Activated T-helper 1 cell treated with anti-CD3 and anti-CD28 coated beads, Interleukin-12 subunit alpha, Interleukin-12 subunit beta, Interleukin-2, Interleukin-4 antibody, amounts not matched to agents 30 ng/mL and 10 ng/mL and 1 ng/mL, durations not matched to agents 14 hours and 24 hours and 36 hours (primary cell): ENCODE measurements at regions not wholly inside any gene's neighbourhood (a gene's known extent, or its start where the extent isn't known, plus 50 kb on each side); places are given as distances from the start of the nearest gene placed in this dataset.

Experiments used
- DNase-seq: peaks from one replicate; pipeline ENCODE4 v3.0.0; 2021; ENCODE audit warnings: low spot score
- H3K27ac Mint-ChIP-seq: one replicate; pipeline ENCODE4 v1.8.0; 2021; ENCODE audit warnings: mild to moderate bottlenecking, mixed read lengths
- H3K27me3 Mint-ChIP-seq: one replicate; pipeline ENCODE4 v1.8.0; 2022; ENCODE audit warnings: mild to moderate bottlenecking, moderate library complexity, mixed read lengths; ENCODE audit not compliant: insufficient read depth
- H3K36me3 Mint-ChIP-seq: one replicate; pipeline ENCODE4 v1.8.0; 2021; ENCODE audit warnings: low read depth, mixed read lengths
- H3K4me1 Mint-ChIP-seq: one replicate; pipeline ENCODE4 v1.8.0; 2021; ENCODE audit warnings: low read depth, mixed read lengths
- H3K4me3 Mint-ChIP-seq: one replicate; pipeline ENCODE4 v1.8.0; 2021; ENCODE audit warnings: mild to moderate bottlenecking, moderate library complexity, mixed read lengths
- H3K9me3 Mint-ChIP-seq: one replicate; pipeline ENCODE4 v1.8.0; 2021; ENCODE audit warnings: mixed read lengths
- intact Hi-C: fragments of 100-400 bp; cut with micrococcal nuclease; formaldehyde crosslinking; loops from one replicate; pipeline ENCODE4 v1.15.1; 2024

GRCh38 chr4:16450724-16451123, 224.5 kb upstream of the TAPT1 start:
- intact Hi-C loops, result no loop called here
- no peak overlapping the region for H3K27ac Mint-ChIP-seq
- H3K4me1 Mint-ChIP-seq, result no peaks in the 10 kb centered on the region
- no peaks in the 10 kb centered on the region for H3K36me3 Mint-ChIP-seq
- H3K27me3 Mint-ChIP-seq, result no peaks in the 10 kb centered on the region
- H3K4me3 Mint-ChIP-seq, result no peak overlapping the region
- H3K9me3 Mint-ChIP-seq, result no peaks in the 10 kb centered on the region
- DNase-seq, result no peak

GRCh38 chr4:16450031-16450430, 223.8 kb upstream of the TAPT1 start:
- intact Hi-C loops, result no loop called here
- H3K36me3 Mint-ChIP-seq, result no peaks in the 10 kb centered on the region
- no peaks in the 10 kb centered on the region for H3K4me1 Mint-ChIP-seq
- no peak overlapping the region for H3K27ac Mint-ChIP-seq
- no peak for DNase-seq
- H3K9me3 Mint-ChIP-seq, result no peaks in the 10 kb centered on the region
- H3K4me3 Mint-ChIP-seq, result no peak overlapping the region
- H3K27me3 Mint-ChIP-seq, result no peaks in the 10 kb centered on the region

- Mint-ChIP-seq H3K27ac (no peak overlapping the region), H3K4me1 (no peaks in the 10 kb centered on the region), H3K4me3 (no peak overlapping the region), H3K9me3 (no peaks in the 10 kb centered on the region), H3K27me3 (no peaks in the 10 kb centered on the region), H3K36me3 (no peaks in the 10 kb centered on the region)
- DNase-seq, result no peak
- intact Hi-C loops, result no loop called here
These were observed 223.1 kb upstream of the TAPT1 start for GRCh38 chr4:16449406-16449805.

- H3K9me3 Mint-ChIP-seq, result no peaks in the 10 kb centered on the region
- H3K4me3 Mint-ChIP-seq, result no peak overlapping the region
- intact Hi-C loops, result no loop called here
- H3K36me3 Mint-ChIP-seq, result no peaks in the 10 kb centered on the region
- H3K4me1 Mint-ChIP-seq, result no peaks in the 10 kb centered on the region
- H3K27ac Mint-ChIP-seq, result no peak overlapping the region
- no peak for DNase-seq
- H3K27me3 Mint-ChIP-seq, result no peaks in the 10 kb centered on the region
These were observed 222.1 kb upstream of the TAPT1 start for GRCh38 chr4:16448241-16448840.

GRCh38 chr4:16443504-16444088, 217.3 kb upstream of the TAPT1 start:
- H3K27ac Mint-ChIP-seq, result no peak overlapping the region
- no peaks in the 10 kb centered on the region for H3K9me3 Mint-ChIP-seq
- no peaks in the 10 kb centered on the region for H3K27me3 Mint-ChIP-seq
- intact Hi-C loops, result loop anchor here (1.0 kb wide), 1 partner anchor 153 kb away; no protein-coding TSS in a partner anchor
- no peaks in the 10 kb centered on the region for H3K36me3 Mint-ChIP-seq
- H3K4me1 Mint-ChIP-seq, result no peaks in the 10 kb centered on the region
- DNase-seq, result no peak
- no peak overlapping the region for H3K4me3 Mint-ChIP-seq

- Mint-ChIP-seq H3K9me3 (peaks cover 9% of the 10 kb centered on the region), H3K27ac (no peak overlapping the region), H3K36me3 (no peaks in the 10 kb centered on the region), H3K4me1 (no peaks in the 10 kb centered on the region), H3K27me3 (no peaks in the 10 kb centered on the region), H3K4me3 (no peak overlapping the region)
- intact Hi-C loops, result no loop called here
- DNase-seq, result no peak
These were observed 216.0 kb upstream of the TAPT1 start for GRCh38 chr4:16442296-16442695.

DNA sequence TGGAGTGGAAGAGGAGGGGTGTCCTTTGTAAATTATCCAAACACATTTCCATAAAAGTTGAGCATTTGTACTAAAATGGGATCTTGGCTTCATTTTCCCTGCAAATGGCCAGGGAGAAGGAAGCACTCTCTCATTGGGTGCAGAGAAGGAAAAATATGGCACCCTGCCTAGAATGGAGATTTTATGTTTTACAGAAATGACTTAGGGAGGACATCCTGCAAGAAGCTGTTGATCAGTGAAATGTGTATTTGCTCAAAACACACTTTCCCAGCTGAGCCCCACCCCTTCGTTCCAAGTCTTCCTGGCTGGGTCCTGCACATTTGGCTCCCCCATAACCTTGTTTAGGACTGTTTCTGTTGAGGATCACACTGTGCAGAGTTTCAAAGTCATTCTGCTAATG, 213.5 kb upstream of the TAPT1 start:
- H3K27ac Mint-ChIP-seq, result no peak overlapping the region
- H3K9me3 Mint-ChIP-seq, result peaks cover 9% of the 10 kb centered on the region
- H3K27me3 Mint-ChIP-seq, result no peaks in the 10 kb centered on the region
- intact Hi-C loops, result no loop called here
- H3K4me3 Mint-ChIP-seq, result no peak overlapping the region
- H3K36me3 Mint-ChIP-seq, result no peaks in the 10 kb centered on the region
- no peak for DNase-seq
- no peaks in the 10 kb centered on the region for H3K4me1 Mint-ChIP-seq

DNA sequence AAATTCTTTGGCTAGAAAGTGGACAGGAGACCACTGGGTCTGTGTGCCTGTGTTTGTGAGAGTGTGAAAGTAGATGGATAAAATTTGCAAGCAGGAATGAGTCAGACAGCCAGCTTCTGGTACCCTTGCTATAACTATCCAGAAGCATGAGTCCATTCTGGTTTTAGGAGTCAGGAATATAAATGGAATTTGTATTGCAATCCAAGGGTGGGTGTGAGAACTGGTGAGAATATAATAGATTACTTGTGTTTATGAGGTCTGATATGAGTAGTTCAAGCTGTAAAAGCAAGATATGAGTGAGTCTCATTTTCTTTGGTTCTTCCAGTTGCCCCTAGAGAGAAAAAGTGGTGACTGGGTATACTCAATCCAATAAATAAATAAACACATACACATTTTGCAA, 212.7 kb upstream of the TAPT1 start:
- Mint-ChIP-seq H3K36me3 (no peaks in the 10 kb centered on the region), H3K9me3 (peaks cover 9% of the 10 kb centered on the region), H3K4me3 (no peak overlapping the region), H3K27me3 (no peaks in the 10 kb centered on the region), H3K27ac (no peak overlapping the region), H3K4me1 (no peaks in the 10 kb centered on the region)
- no peak for DNase-seq
- intact Hi-C loops, result no loop called here

DNA sequence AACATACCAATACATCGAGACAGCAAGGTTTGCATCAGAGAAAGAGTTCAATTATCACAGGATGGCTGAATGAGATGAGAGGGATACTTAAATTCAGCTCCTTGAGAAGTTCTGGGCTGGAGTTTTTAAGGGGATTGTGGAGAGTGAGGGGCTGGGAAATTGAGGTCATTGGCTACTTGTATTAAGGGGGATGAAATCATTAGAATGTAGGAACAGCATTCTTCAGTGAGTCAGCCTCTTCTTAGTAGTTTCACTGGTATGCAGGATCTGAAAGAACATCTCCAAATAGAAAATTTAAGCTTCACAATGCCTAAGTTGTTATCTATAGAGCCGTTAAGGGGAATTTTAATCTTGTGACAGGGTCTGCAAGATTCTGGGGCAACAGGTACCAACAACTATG, 211.6 kb upstream of the TAPT1 start:
- H3K36me3 Mint-ChIP-seq, result no peaks in the 10 kb centered on the region
- H3K27ac Mint-ChIP-seq, result no peak overlapping the region
- H3K4me1 Mint-ChIP-seq, result no peaks in the 10 kb centered on the region
- H3K9me3 Mint-ChIP-seq, result peaks cover 9% of the 10 kb centered on the region
- no peaks in the 10 kb centered on the region for H3K27me3 Mint-ChIP-seq
- no peak for DNase-seq
- H3K4me3 Mint-ChIP-seq, result no peak overlapping the region
- intact Hi-C loops, result no loop called here

DNA sequence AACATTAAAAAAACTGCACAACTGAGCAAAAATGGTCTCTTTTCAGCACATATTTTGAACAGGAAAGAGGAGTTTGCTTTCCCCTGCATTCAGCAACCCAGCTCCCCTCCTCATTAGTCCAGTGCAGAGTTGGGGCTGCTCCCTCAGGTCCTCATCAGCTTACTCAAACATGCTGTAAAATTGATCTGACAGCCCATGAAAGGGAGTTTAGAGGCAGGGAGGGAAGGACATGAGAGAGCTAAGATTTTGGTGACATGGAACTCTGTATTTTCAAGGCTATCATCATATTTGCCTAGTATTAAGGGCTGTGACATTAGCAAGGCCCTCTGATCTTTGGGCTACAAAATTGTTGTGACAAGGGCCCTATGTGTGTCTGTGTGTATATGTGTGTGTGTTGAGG, 205.6 kb upstream of the TAPT1 start:
- intact Hi-C loops, result no loop called here
- DNase-seq, result no peak

DNA sequence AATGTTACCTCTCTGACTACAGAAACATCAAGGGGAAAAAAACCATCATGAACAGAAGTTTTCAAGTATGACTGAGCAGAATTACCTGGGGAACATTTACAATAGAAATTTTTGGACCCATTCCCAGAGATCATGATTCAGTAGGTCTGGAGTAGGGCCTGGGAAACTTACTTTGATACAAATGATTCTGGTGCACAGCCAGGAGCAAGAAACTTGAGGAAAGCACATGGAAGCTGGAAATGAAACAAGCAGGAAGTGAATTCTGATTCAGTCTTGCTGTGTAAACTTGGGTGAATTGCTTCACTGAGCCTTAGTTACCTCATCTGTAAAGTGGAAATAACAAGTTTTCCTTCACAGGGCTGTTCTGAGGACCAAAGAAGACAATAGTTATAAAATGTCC, 192.5 kb upstream of the TAPT1 start:
- no peak overlapping the region for H3K27ac Mint-ChIP-seq
- no peak for DNase-seq
- H3K36me3 Mint-ChIP-seq, result no peaks in the 10 kb centered on the region
- intact Hi-C loops, result no loop called here
- H3K4me3 Mint-ChIP-seq, result no peak overlapping the region
- H3K4me1 Mint-ChIP-seq, result no peaks in the 10 kb centered on the region
- peaks cover 13% of the 10 kb centered on the region for H3K9me3 Mint-ChIP-seq
- no peaks in the 10 kb centered on the region for H3K27me3 Mint-ChIP-seq

More for the DNA sequence above, 205.6 kb upstream of the TAPT1 start:
- H3K9me3 Mint-ChIP-seq, result no peaks in the 10 kb centered on the region
- no peaks in the 10 kb centered on the region for H3K27me3 Mint-ChIP-seq
- no peaks in the 10 kb centered on the region for H3K4me1 Mint-ChIP-seq
- no peak overlapping the region for H3K4me3 Mint-ChIP-seq
- no peak overlapping the region for H3K27ac Mint-ChIP-seq
- H3K36me3 Mint-ChIP-seq, result no peaks in the 10 kb centered on the region

DNA sequence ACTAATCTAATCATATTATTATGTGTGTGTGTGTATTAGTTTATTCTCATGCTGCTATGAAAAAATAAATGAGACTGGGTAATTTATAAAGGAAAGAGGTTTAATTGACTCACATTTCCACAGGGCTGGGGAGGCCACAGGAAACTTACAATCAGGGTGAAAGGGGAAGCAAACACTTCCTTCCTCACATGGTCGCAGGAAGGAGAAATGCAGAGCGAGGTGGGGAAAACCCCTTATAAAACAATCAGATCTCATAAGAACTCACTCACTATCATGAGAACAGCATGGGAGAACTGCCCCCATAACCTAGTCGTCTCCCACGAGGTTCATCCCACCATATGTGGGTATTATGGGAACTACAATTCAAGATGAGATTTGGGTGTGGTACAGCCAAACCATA, 190.9 kb upstream of the TAPT1 start:
- intact Hi-C loops, result no loop called here
- Mint-ChIP-seq H3K4me3 (no peak overlapping the region), H3K27me3 (no peaks in the 10 kb centered on the region), H3K9me3 (peaks cover 13% of the 10 kb centered on the region), H3K4me1 (no peaks in the 10 kb centered on the region), H3K27ac (no peak overlapping the region), H3K36me3 (no peaks in the 10 kb centered on the region)
- DNase-seq, result no peak

GRCh38 chr4:16416601-16417000, 190.3 kb upstream of the TAPT1 start:
- H3K4me1 Mint-ChIP-seq, result no peaks in the 10 kb centered on the region
- intact Hi-C loops, result no loop called here
- H3K4me3 Mint-ChIP-seq, result no peak overlapping the region
- H3K27me3 Mint-ChIP-seq, result no peaks in the 10 kb centered on the region
- DNase-seq, result no peak
- no peak overlapping the region for H3K27ac Mint-ChIP-seq
- peaks cover 13% of the 10 kb centered on the region for H3K9me3 Mint-ChIP-seq
- H3K36me3 Mint-ChIP-seq, result no peaks in the 10 kb centered on the region

DNA sequence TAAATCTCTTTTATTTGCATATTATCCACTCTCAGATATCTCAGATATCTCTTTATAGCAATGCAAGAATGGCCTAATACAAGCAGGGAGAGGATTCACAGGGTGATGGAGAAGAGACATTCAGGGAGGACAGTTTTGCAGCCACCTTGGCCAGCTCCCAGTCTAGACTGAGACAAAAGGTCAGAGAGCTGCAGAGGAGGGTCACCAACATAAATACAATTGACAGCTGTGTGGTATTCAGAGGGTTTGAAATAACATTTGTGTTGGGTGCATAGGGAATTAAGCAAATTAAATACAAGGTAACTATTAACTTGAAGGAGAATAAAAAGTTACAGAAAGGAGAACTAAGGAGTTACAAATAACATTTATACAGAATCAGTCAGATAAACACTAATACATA, 189.5 kb upstream of the TAPT1 start:
- DNase-seq, result no peak
- no peak overlapping the region for H3K27ac Mint-ChIP-seq
- peaks cover 10% of the 10 kb centered on the region for H3K9me3 Mint-ChIP-seq
- H3K4me3 Mint-ChIP-seq, result no peak overlapping the region
- intact Hi-C loops, result no loop called here
- H3K27me3 Mint-ChIP-seq, result no peaks in the 10 kb centered on the region
- H3K4me1 Mint-ChIP-seq, result no peaks in the 10 kb centered on the region
- H3K36me3 Mint-ChIP-seq, result no peaks in the 10 kb centered on the region
